H1 (cell line): ENCODE measurements at regions not wholly inside any gene's neighbourhood (a gene's known extent, or its start where the extent isn't known, plus 50 kb on each side); places are given as distances from the start of the nearest gene placed in this dataset.

Source experiments
- CTCF ChIA-PET: fragments of 300-600 bp; sonication (Branson Sonifier 250); formaldehyde crosslinking; loops from one replicate; lab custom pipeline; 2021; ENCODE audit not compliant: partially characterized antibody; lab: Charles Lee
- POLR2A ChIA-PET: fragments of 300-600 bp; sonication (Branson Sonifier 250); formaldehyde crosslinking; loops from one replicate; lab custom pipeline; 2021; ENCODE audit warnings: inconsistent platforms; ENCODE audit not compliant: partially characterized antibody; lab: Charles Lee
- DNase-seq, 2 experiments: peaks; one replicate each; pipeline versions ENCODE4 v3.0.0 to v3.0.0-alpha.2; 2010 to 2022; ENCODE audit warnings: low spot score in 2 of 2, low read depth in 1 of 2, mixed read lengths in 1 of 2
- FAIRE-seq: peaks from 2 replicates; lab custom pipeline; 2011; peaks lifted over from hg19 to GRCh38; lab: Jason Lieb, UNC
- H2AFZ ChIP-seq: 2 replicates; pipeline ENCODE4 v1.8.1; 2012; ENCODE audit warnings: low read length, inconsistent platforms
- H2AK5ac ChIP-seq: 2 replicates; pipeline ENCODE4 v1.6.1; 2013; ENCODE audit warnings: low read depth, low read length
- H2BK120ac ChIP-seq: replicated peaks from 2 replicates; pipeline ENCODE3; 2013; ENCODE audit warnings: low read depth, low read length, inconsistent platforms
- H2BK12ac ChIP-seq: 2 replicates; pipeline ENCODE4 v1.6.1; 2013; ENCODE audit warnings: low read depth, low read length
- H2BK15ac ChIP-seq: 2 replicates; pipeline ENCODE4 v1.6.1; 2013; ENCODE audit warnings: low read length
- H2BK20ac ChIP-seq: 2 replicates; pipeline ENCODE4 v1.6.1; 2013; ENCODE audit warnings: low read length
- H2BK5ac ChIP-seq: 2 replicates; pipeline ENCODE4 v1.6.1; 2013; ENCODE audit warnings: low read depth, low read length
- H3K14ac ChIP-seq: 2 replicates; pipeline ENCODE4 v1.6.1; 2013; ENCODE audit warnings: inconsistent platforms; ENCODE audit not compliant: insufficient read length
- H3K18ac ChIP-seq: 2 replicates; pipeline ENCODE4 v1.6.1; 2013; ENCODE audit warnings: low read length; ENCODE audit errors: extremely low read depth
- H3K23ac ChIP-seq: 2 replicates; pipeline ENCODE4 v1.6.1; 2013; ENCODE audit warnings: inconsistent platforms; ENCODE audit not compliant: insufficient read length
- H3K23me2 ChIP-seq: 2 replicates; pipeline ENCODE4 v1.6.1; 2013; ENCODE audit warnings: low read depth, low read length
- H3K27ac ChIP-seq: 2 replicates; pipeline ENCODE4 v1.6.1; 2011; ENCODE audit warnings: low read depth, low read length, inconsistent platforms
- H3K27me3 ChIP-seq, 4 experiments: replicated peaks in 1 of 4; 1 replicate in 1 of 4; 2 replicates in 3 of 4; pipeline versions ENCODE4 v1.6.1 to v1.8.1; 2011 to 2013; ENCODE audit warnings: low read length in 3 of 4, mild to moderate bottlenecking in 3 of 4, inconsistent platforms in 2 of 4, mixed read lengths in 2 of 4, moderate library complexity in 1 of 4; ENCODE audit not compliant: control insufficient read depth in 3 of 4, insufficient read depth in 3 of 4; ENCODE audit errors: extremely low read depth in 1 of 4
- H3K36me3 ChIP-seq, 4 experiments: 2 replicates each; pipeline versions ENCODE4 v1.6.1 to v1.8.1; 2011 to 2013; ENCODE audit warnings: mild to moderate bottlenecking in 4 of 4, low read length in 3 of 4, moderate library complexity in 2 of 4, control low read depth in 1 of 4, inconsistent platforms in 1 of 4; ENCODE audit not compliant: insufficient read depth in 4 of 4, control insufficient read depth in 2 of 4
- H3K4ac ChIP-seq: replicated peaks from 2 replicates; pipeline ENCODE3; 2013; ENCODE audit warnings: low read length, low read depth, mixed read lengths, inconsistent platforms; ENCODE audit not compliant: insufficient read length
- H3K4me1 ChIP-seq, 4 experiments: replicated peaks in 1 of 4; 1 replicate in 1 of 4; 2 replicates in 3 of 4; pipeline versions ENCODE4 v1.6.1 to v1.8.1; 2011 to 2013; ENCODE audit warnings: low read length in 3 of 4, inconsistent platforms in 2 of 4, mixed read lengths in 1 of 4; ENCODE audit not compliant: insufficient read depth in 4 of 4, control insufficient read depth in 3 of 4
- H3K4me2 ChIP-seq, 2 experiments: 2 replicates each; pipeline versions ENCODE4 v1.6.1 to v1.8.1; 2011 to 2013; ENCODE audit warnings: low read depth in 2 of 2, low read length in 2 of 2, control low read depth in 1 of 2, inconsistent platforms in 1 of 2, mild to moderate bottlenecking in 1 of 2; ENCODE audit not compliant: insufficient read depth in 1 of 2
- H3K4me3 ChIP-seq, 4 experiments: fragments of 200-600, 300-600 bp in 1 of 4; sonication (generic), shearing (Covaris generic), sonication (Bioruptor Twin) in 1 of 4; 2 replicates each; pipeline versions ENCODE4 v1.5.1 to v1.8.1; 2011 to 2016; ENCODE audit warnings: low read length in 4 of 4, low read depth in 3 of 4, control low read depth in 2 of 4, inconsistent platforms in 2 of 4, mild to moderate bottlenecking in 2 of 4, mixed read lengths in 1 of 4, moderate library complexity in 1 of 4; ENCODE audit not compliant: insufficient read depth in 2 of 4; ENCODE audit errors: extremely low read depth in 1 of 4
- H3K56ac ChIP-seq: replicated peaks from 2 replicates; pipeline ENCODE3; 2013; ENCODE audit warnings: low read depth, mild to moderate bottlenecking, mixed read lengths, low read length, inconsistent platforms; ENCODE audit not compliant: insufficient read length
- H3K79me1 ChIP-seq: 2 replicates; pipeline ENCODE4 v1.6.1; 2013; ENCODE audit warnings: low read depth, low read length, control low read depth
- H3K79me2 ChIP-seq, 2 experiments: 2 replicates each; pipeline versions ENCODE4 v1.6.1 to v1.8.1; 2012 to 2013; ENCODE audit warnings: low read length in 2 of 2, mild to moderate bottlenecking in 2 of 2, inconsistent platforms in 1 of 2; ENCODE audit not compliant: insufficient read depth in 2 of 2, control insufficient read depth in 1 of 2
- H3K9ac ChIP-seq, 4 experiments: replicated peaks in 1 of 4; 1 replicate in 1 of 4; 2 replicates in 3 of 4; pipeline versions ENCODE4 v1.6.1 to v1.8.1; 2011 to 2013; ENCODE audit warnings: low read depth in 3 of 4, low read length in 3 of 4, control low read depth in 2 of 4, mild to moderate bottlenecking in 2 of 4, moderate library complexity in 2 of 4, inconsistent platforms in 1 of 4; ENCODE audit errors: extremely low read depth in 1 of 4
- H3K9me3 ChIP-seq, 2 experiments: 2 replicates each; pipeline versions ENCODE4 v1.6.1 to v1.8.1; 2012 to 2013; ENCODE audit warnings: mild to moderate bottlenecking in 2 of 2, moderate library complexity in 2 of 2, control low read depth in 1 of 2, inconsistent platforms in 1 of 2, low read depth in 1 of 2, low read length in 1 of 2, mixed read lengths in 1 of 2; ENCODE audit not compliant: insufficient read depth in 2 of 2
- H4K20me1 ChIP-seq, 2 experiments: replicated peaks in 1 of 2; 2 replicates each; pipeline versions ENCODE3 to v1.8.1; 2011 to 2013; ENCODE audit warnings: inconsistent platforms in 2 of 2, low read length in 2 of 2, mild to moderate bottlenecking in 1 of 2; ENCODE audit not compliant: insufficient read depth in 2 of 2, control insufficient read depth in 1 of 2
- H4K5ac ChIP-seq: 2 replicates; pipeline ENCODE4 v1.6.1; 2013; ENCODE audit warnings: low read length, low read depth, mixed read lengths, inconsistent platforms; ENCODE audit not compliant: insufficient read length
- H4K8ac ChIP-seq: 2 replicates; pipeline ENCODE4 v1.8.0; 2013; ENCODE audit warnings: mild to moderate bottlenecking, moderate library complexity, low read length, inconsistent platforms; ENCODE audit not compliant: insufficient read depth; ENCODE audit errors: extremely low read depth
- H4K91ac ChIP-seq: replicated peaks from 2 replicates; pipeline ENCODE3; 2013; ENCODE audit warnings: low read length, mixed read lengths, inconsistent platforms; ENCODE audit not compliant: insufficient read length
- MAFK ChIP-seq: IDR thresholded peaks from 2 replicates; pipeline ENCODE4 v1.6.1; 2012; ENCODE audit warnings: low read depth, mild to moderate bottlenecking, improper control_type of control experiment, low read length
- SUZ12 ChIP-seq: fragments of 200-600 bp; sonication (generic); IDR thresholded peaks from 2 replicates; pipeline ENCODE4 v1.6.1; 2012; ENCODE audit warnings: mild to moderate bottlenecking, inconsistent platforms, low read length, moderate library complexity, mixed read lengths
- TEAD4 ChIP-seq: IDR thresholded peaks from 2 replicates; pipeline ENCODE4 v1.6.1; 2012; ENCODE audit warnings: low read depth, low read length, inconsistent platforms, mixed read lengths
- ZNF274 ChIP-seq: IDR thresholded peaks from 2 replicates; pipeline ENCODE4 v1.7.0; 2012; ENCODE audit warnings: low read length, borderline replicate concordance; ENCODE audit errors: extremely low read depth
- WGBS, 2 experiments: shearing (Covaris generic) in 1 of 2; methylation state at CpG; one replicate each; pipeline versions ENCODE4 v1.1.6 to v1.1.7; 2013 to 2015; ENCODE audit warnings: low lambda C conversion rate in 2 of 2, mixed read lengths in 2 of 2, inconsistent platforms in 1 of 2, low coverage in 1 of 2, missing lambda C conversion rate in 1 of 2; ENCODE audit not compliant: insufficient replicate concordance in 2 of 2, insufficient coverage in 1 of 2, insufficient read length in 1 of 2; ENCODE audit errors: extremely low coverage in 1 of 2, missing lambda C conversion rate in 1 of 2; 5-methylcytosine and 5-hydroxymethylcytosine counted together
- TF ChIP-seq, protein P1 (sequence below): IDR thresholded peaks from 2 replicates; pipeline ENCODE4 v1.6.1; 2011; ENCODE audit warnings: low read length, improper control_type of control experiment

DNA sequence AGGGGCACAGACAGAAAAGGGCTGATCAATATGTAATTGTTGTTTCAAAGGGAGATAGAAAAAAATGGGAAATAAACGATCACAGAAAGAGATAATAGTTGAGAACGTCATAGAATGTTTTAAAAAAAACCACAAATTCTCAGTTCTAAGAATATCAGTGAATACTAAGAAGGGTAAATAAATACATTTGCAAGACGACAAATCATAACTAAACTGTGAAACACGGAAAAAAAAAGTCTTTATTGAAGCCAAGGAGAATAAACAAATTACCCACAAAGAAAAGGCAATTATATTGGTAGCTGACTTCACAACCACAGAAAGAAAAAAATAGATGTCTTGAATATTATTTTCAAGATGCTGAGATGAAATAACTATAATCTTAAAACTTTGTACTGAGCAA, 305.2 kb upstream of the STEAP1 start:
- Histone ChIP-seq H4K91ac (no peak overlapping the region), H3K18ac (no peak overlapping the region), H3K9ac (no peak overlapping the region), H4K8ac (no peak overlapping the region), H3K27ac (no peak overlapping the region), H3K4me1 (no peaks in the 10 kb centered on the region), H3K56ac (no peak overlapping the region), H2BK120ac (no peak overlapping the region), H3K27me3 (no peaks in the 10 kb centered on the region), H2BK5ac (no peak overlapping the region), H3K23ac (no peak overlapping the region), H3K36me3 (no peaks in the 10 kb centered on the region), H3K79me1 (no peaks in the 10 kb centered on the region), H3K23me2 (no peaks in the 10 kb centered on the region), H3K79me2 (no peaks in the 10 kb centered on the region), H3K4me2 (no peak overlapping the region), H4K5ac (no peak overlapping the region), H2AFZ (no peak overlapping the region), H3K4me3 (no peak overlapping the region), H3K9me3 (no peaks in the 10 kb centered on the region), H3K14ac (no peak overlapping the region), H3K4ac (no peak overlapping the region), H2BK12ac (no peak overlapping the region), H2BK15ac (no peak overlapping the region), H4K20me1 (no peaks in the 10 kb centered on the region), H2BK20ac (no peak overlapping the region), H2AK5ac (no peak overlapping the region)
- TF ChIP-seq SUZ12: no peak
- TF ChIP-seq MAFK: no peak
- no peak for TF ChIP-seq TEAD4
- TF ChIP-seq, protein P1, sequence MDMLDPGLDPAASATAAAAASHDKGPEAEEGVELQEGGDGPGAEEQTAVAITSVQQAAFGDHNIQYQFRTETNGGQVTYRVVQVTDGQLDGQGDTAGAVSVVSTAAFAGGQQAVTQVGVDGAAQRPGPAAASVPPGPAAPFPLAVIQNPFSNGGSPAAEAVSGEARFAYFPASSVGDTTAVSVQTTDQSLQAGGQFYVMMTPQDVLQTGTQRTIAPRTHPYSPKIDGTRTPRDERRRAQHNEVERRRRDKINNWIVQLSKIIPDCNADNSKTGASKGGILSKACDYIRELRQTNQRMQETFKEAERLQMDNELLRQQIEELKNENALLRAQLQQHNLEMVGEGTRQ: no peak
- TF ChIP-seq ZNF274: no peak
- 84% methylated on average over 4 of the region's 4 CpGs; no CpG with 5 or more reads in 1 of the 2 experiments for WGBS, 2 experiments
- ChIA-PET CTCF (no interaction called here), POLR2A (no interaction called here)
- FAIRE-seq (no peak), DNase-seq (no peak)
